Mesothelial cell of epicardium (in vitro differentiated cells): ENCODE measurements at regions not wholly inside any gene's neighbourhood (a gene's known extent, or its start where the extent isn't known, plus 50 kb on each side); places are given as distances from the start of the nearest gene placed in this dataset.

Experiments
- DNase-seq, 2 experiments: peaks; one replicate each; pipeline ENCODE4 v3.0.0; 2021; ENCODE audit warnings: low spot score in 2 of 2; ENCODE audit not compliant: unreplicated experiment in 2 of 2
- H3K27ac Mint-ChIP-seq: 2 replicates; pipeline ENCODE4 v1.8.0; 2021; ENCODE audit warnings: mixed read lengths
- H3K27me3 Mint-ChIP-seq: 2 replicates; pipeline ENCODE4 v1.8.0; 2021; ENCODE audit warnings: low read depth, mixed read lengths
- H3K36me3 Mint-ChIP-seq: 2 replicates; pipeline ENCODE4 v1.8.0; 2021; ENCODE audit warnings: mixed read lengths
- H3K4me1 Mint-ChIP-seq: 2 replicates; pipeline ENCODE4 v1.8.0; 2021; ENCODE audit warnings: mixed read lengths
- H3K4me3 Mint-ChIP-seq: 2 replicates; pipeline ENCODE4 v1.8.0; 2021; ENCODE audit warnings: mild to moderate bottlenecking, moderate library complexity, mixed read lengths
- H3K9me3 Mint-ChIP-seq: 2 replicates; pipeline ENCODE4 v1.8.0; 2021; ENCODE audit warnings: mixed read lengths
- CTCF ChIP-seq: fragments of 200-600 bp; sonication (generic); IDR thresholded peaks from one replicate; pipeline ENCODE4 v1.5.0; 2021; ENCODE audit warnings: antibody characterized with exemption; ENCODE audit not compliant: unreplicated experiment

- DNase-seq, result no peak
- no peak for TF ChIP-seq CTCF
- H3K36me3 Mint-ChIP-seq, result no peaks in the 10 kb centered on the region
- H3K27me3 Mint-ChIP-seq, result no peaks in the 10 kb centered on the region
- H3K27ac Mint-ChIP-seq, result no peak overlapping the region
- H3K4me3 Mint-ChIP-seq, result no peak overlapping the region
- peaks cover 3% of the 10 kb centered on the region for H3K9me3 Mint-ChIP-seq
- peaks cover 4% of the 10 kb centered on the region for H3K4me1 Mint-ChIP-seq
Measured at GRCh38 chr1:227378181-227378580, 59.9 kb upstream of the CDC42BPA start.

DNA sequence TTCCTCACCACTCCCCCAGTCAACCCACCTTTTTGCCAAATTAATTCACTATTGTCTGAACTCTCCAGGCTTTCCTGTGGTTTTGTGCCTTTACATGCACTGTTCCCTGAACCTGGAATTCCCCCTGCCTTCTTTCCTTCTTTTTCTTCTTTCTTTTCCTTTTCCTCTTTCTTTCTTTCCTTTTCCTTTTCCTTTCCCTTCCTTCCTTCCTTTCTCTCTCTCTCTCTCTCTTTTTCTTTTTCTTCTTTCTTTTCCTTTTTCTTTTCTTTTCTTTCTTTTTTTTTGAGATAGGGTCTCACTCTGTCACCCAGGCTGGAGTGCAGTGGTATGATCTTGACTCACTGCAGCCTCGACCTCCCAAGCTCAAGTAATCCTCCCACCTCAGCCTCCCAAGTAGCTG, 56.6 kb upstream of the CDC42BPA start:
- no peaks in the 10 kb centered on the region for H3K9me3 Mint-ChIP-seq

GRCh38 chr1:227372726-227373130, 54.4 kb upstream of the CDC42BPA start:
- Mint-ChIP-seq H3K4me3 (no peak overlapping the region), H3K27me3 (no peaks in the 10 kb centered on the region), H3K9me3 (no peaks in the 10 kb centered on the region), H3K4me1 (no peaks in the 10 kb centered on the region), H3K36me3 (no peaks in the 10 kb centered on the region), H3K27ac (no peak overlapping the region)
- no peak for DNase-seq
- no peak for TF ChIP-seq CTCF

More for the DNA sequence above, 56.6 kb upstream of the CDC42BPA start:
- no peak overlapping the region for H3K27ac Mint-ChIP-seq
- no peaks in the 10 kb centered on the region for H3K27me3 Mint-ChIP-seq
- H3K4me1 Mint-ChIP-seq, result peaks cover 4% of the 10 kb centered on the region
- no peaks in the 10 kb centered on the region for H3K36me3 Mint-ChIP-seq
- no peak for DNase-seq
- H3K4me3 Mint-ChIP-seq, result no peak overlapping the region
- no peak for TF ChIP-seq CTCF

GRCh38 chr1:227370533-227371254, 52.4 kb upstream of the CDC42BPA start:
- no peak overlapping the region for H3K27ac Mint-ChIP-seq

DNA sequence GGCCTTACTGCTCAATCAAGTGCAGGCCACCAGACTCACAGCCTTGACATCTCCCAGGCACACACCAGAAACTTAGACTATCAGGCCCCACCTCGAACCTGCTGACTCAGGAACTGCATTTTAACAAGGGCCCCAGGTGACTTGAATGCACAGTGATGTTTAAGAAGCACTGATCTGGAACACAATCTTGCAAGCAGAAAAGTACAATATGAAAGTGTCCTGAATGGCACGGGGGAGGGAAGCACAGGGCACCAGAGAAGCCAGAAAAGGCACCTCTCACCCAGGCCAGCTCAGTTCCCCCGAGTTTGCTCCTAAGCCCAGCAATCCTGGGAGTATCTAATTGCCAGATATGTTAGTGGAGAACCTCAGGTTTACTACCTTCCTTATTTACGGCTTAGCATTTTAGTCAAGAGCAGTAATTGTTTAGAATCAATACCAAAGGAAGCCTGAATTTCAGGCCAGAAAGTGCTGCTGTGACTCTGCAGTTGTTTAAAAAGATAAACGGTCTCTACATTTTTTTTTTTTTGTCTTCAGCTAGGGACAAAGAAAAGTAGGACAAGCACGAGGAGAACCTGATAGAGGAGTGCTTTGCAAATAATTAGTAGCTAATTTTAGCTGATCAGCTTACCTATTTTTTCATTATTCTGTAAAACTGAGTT, 50.9 kb upstream of the CDC42BPA start:
- H3K4me3 Mint-ChIP-seq, result no peak overlapping the region
- H3K27ac Mint-ChIP-seq, result no peak overlapping the region
- H3K27me3 Mint-ChIP-seq, result no peaks in the 10 kb centered on the region
- H3K4me1 Mint-ChIP-seq, result no peaks in the 10 kb centered on the region
- no peaks in the 10 kb centered on the region for H3K9me3 Mint-ChIP-seq
- TF ChIP-seq CTCF, result no peak
- no peak for DNase-seq
- no peaks in the 10 kb centered on the region for H3K36me3 Mint-ChIP-seq

More at GRCh38 chr1:227370533-227371254, 52.4 kb upstream of the CDC42BPA start:
- H3K36me3 Mint-ChIP-seq, result no peaks in the 10 kb centered on the region
- H3K27me3 Mint-ChIP-seq, result no peaks in the 10 kb centered on the region
- no peak for TF ChIP-seq CTCF
- H3K9me3 Mint-ChIP-seq, result no peaks in the 10 kb centered on the region
- H3K4me1 Mint-ChIP-seq, result no peaks in the 10 kb centered on the region
- H3K4me3 Mint-ChIP-seq, result no peak overlapping the region
- DNase-seq, result no peak
